ENCODE measurements at regions not wholly inside any gene's neighbourhood (a gene's known extent, or its start where the extent isn't known, plus 50 kb on each side); places are given as distances from the start of the nearest gene placed in this dataset.

DNA sequence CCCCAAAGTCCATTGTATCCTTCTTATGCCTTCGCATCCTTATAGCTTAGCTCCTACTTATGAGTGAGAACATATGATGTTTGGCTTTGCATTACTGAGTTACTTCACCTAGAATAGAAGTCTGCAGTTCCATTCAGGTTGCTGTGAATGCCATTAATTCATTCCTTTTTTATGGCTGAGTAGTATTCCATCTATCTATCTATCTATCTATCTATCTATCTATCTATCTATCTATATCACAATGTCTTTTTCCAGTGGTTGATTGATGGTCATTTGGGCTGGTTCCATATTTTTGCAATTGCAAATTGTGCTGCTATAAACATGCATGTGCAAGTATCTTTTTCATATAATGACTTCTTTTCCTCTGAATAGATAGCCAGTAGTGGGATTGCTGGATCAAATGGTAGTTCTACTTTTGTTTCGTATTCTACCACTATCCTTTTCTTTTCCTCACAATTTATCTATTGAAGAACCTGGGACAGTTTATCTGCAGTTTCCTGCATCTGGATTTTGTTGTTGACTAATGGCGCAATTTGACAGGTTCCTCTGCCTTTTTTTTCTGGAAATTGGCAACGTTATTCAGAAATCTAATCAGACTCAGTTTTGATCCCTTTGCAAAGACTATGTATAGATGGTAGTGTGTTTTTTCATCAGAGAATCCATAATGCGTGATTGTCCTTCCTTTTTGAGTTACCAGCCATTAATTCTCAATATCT, 287.2 kb downstream of the ARL4A start:
- TF ChIP-seq, protein P1, sequence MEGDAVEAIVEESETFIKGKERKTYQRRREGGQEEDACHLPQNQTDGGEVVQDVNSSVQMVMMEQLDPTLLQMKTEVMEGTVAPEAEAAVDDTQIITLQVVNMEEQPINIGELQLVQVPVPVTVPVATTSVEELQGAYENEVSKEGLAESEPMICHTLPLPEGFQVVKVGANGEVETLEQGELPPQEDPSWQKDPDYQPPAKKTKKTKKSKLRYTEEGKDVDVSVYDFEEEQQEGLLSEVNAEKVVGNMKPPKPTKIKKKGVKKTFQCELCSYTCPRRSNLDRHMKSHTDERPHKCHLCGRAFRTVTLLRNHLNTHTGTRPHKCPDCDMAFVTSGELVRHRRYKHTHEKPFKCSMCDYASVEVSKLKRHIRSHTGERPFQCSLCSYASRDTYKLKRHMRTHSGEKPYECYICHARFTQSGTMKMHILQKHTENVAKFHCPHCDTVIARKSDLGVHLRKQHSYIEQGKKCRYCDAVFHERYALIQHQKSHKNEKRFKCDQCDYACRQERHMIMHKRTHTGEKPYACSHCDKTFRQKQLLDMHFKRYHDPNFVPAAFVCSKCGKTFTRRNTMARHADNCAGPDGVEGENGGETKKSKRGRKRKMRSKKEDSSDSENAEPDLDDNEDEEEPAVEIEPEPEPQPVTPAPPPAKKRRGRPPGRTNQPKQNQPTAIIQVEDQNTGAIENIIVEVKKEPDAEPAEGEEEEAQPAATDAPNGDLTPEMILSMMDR (IDR thresholded peaks at IDR 0.05), result no peak
- TF ChIP-seq ZFX (IDR thresholded peaks at IDR 0.05; ENCODE audit: borderline replicate concordance), result no peak

Data from 22Rv1 (cell line).